ENCODE measurements at regions not wholly inside any gene's neighbourhood (a gene's known extent, or its start where the extent isn't known, plus 50 kb on each side); places are given as distances from the start of the nearest gene placed in this dataset.

DNA sequence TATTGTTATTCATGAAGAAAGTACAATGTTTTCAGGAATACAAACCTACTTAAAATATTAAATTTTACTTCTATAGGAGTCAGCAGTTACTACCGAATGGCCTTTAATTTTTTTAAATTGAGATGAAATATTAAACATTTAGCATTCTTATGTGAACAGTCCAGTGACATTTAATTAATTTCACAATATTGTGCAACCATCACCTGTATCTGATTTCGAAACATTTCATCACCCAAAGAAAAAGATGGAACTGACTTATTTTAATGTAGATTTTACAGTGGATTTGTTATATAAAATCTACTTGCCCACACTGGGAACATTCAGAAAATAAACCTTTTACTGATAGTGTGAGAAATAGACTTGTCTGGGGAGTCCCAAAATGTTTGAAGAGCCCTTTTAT lies 585.2 kb upstream of the LINC00305 start:
- TF ChIP-seq, protein P1, sequence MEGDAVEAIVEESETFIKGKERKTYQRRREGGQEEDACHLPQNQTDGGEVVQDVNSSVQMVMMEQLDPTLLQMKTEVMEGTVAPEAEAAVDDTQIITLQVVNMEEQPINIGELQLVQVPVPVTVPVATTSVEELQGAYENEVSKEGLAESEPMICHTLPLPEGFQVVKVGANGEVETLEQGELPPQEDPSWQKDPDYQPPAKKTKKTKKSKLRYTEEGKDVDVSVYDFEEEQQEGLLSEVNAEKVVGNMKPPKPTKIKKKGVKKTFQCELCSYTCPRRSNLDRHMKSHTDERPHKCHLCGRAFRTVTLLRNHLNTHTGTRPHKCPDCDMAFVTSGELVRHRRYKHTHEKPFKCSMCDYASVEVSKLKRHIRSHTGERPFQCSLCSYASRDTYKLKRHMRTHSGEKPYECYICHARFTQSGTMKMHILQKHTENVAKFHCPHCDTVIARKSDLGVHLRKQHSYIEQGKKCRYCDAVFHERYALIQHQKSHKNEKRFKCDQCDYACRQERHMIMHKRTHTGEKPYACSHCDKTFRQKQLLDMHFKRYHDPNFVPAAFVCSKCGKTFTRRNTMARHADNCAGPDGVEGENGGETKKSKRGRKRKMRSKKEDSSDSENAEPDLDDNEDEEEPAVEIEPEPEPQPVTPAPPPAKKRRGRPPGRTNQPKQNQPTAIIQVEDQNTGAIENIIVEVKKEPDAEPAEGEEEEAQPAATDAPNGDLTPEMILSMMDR (IDR thresholded peaks at IDR 0.05; ENCODE audit: poor library complexity) = no peak
- TF ChIP-seq EZH2 (IDR thresholded peaks at IDR 0.05; ENCODE audit: borderline replicate concordance) = no peak

Data from hepatocyte (in vitro differentiated cells).